Common myeloid progenitor, CD34-positive (primary cell): ENCODE measurements at regions not wholly inside any gene's neighbourhood (a gene's known extent, or its start where the extent isn't known, plus 50 kb on each side); places are given as distances from the start of the nearest gene placed in this dataset.
A peak's percentile ranks its signal among the peaks of the same experiment; 100 is the strongest.

Source experiments
- CTCF ChIA-PET: fragments of 350-600 bp; sonication (Branson Sonifier 250); formaldehyde crosslinking; loops from one replicate; lab custom pipeline; 2021; ENCODE audit warnings: antibody characterized with exemption; lab: Charles Lee
- POLR2A ChIA-PET: fragments of 350-600 bp; sonication (Branson Sonifier 250); formaldehyde crosslinking; loops from one replicate; lab custom pipeline; 2021; ENCODE audit warnings: antibody characterized with exemption; lab: Charles Lee
- DNase-seq, 3 donors: peaks; one replicate each; pipeline versions ENCODE4 v3.0.0 to v3.0.0-alpha.2; 2013
- H3K27ac ChIP-seq, 2 experiments: 1 replicate in 1 of 2; 2 replicates in 1 of 2; pipeline ENCODE4 v1.7.0; 2013; ENCODE audit warnings: inconsistent platforms in 2 of 2, low read length in 2 of 2, mild to moderate bottlenecking in 2 of 2, low read depth in 1 of 2, moderate library complexity in 1 of 2; ENCODE audit not compliant: severe bottlenecking in 2 of 2, insufficient read depth in 1 of 2, poor library complexity in 1 of 2
- H3K27me3 ChIP-seq, 5 experiments: replicated peaks in 2 of 5; 1 replicate in 3 of 5; 2 replicates in 2 of 5; pipeline versions ENCODE4 v1.6.1 to v1.7.0; 2013; ENCODE audit warnings: low read length in 4 of 5, mild to moderate bottlenecking in 2 of 5, moderate library complexity in 2 of 5, inconsistent platforms in 1 of 5; ENCODE audit not compliant: insufficient read depth in 5 of 5, control insufficient read depth in 4 of 5
- H3K36me3 ChIP-seq, 4 experiments: 1 replicate in 2 of 4; 2 replicates in 2 of 4; pipeline versions ENCODE4 v1.6.1 to v1.7.0; 2013; ENCODE audit warnings: low read length in 3 of 4, control low read depth in 1 of 4, mild to moderate bottlenecking in 1 of 4; ENCODE audit not compliant: control insufficient read depth in 4 of 4, insufficient read depth in 4 of 4
- H3K4me1 ChIP-seq, 4 experiments: 1 replicate in 3 of 4; 2 replicates in 1 of 4; pipeline versions ENCODE4 v1.6.1 to v1.7.1; 2013; ENCODE audit warnings: low read length in 3 of 4, mild to moderate bottlenecking in 3 of 4, control low read depth in 1 of 4, inconsistent platforms in 1 of 4, moderate library complexity in 1 of 4; ENCODE audit not compliant: control insufficient read depth in 4 of 4, insufficient read depth in 4 of 4; ENCODE audit errors: control extremely low read depth in 1 of 4
- H3K4me3 ChIP-seq, 7 experiments: 1 replicate in 4 of 7; 2 replicates in 3 of 7; pipeline versions ENCODE4 v1.5.1 to v1.7.0; 2013; ENCODE audit warnings: mild to moderate bottlenecking in 7 of 7, low read length in 6 of 7, moderate library complexity in 6 of 7, inconsistent platforms in 2 of 7, low read depth in 2 of 7, control low read depth in 1 of 7; ENCODE audit not compliant: insufficient read depth in 4 of 7, control insufficient read depth in 1 of 7; ENCODE audit errors: extremely low read depth in 1 of 7
- H3K9me3 ChIP-seq, 5 experiments: 1 replicate in 4 of 5; 2 replicates in 1 of 5; pipeline versions ENCODE4 v1.6.1 to v1.7.1; 2013; ENCODE audit warnings: low read length in 4 of 5, mild to moderate bottlenecking in 2 of 5, inconsistent platforms in 1 of 5, low read depth in 1 of 5, moderate library complexity in 1 of 5; ENCODE audit not compliant: control insufficient read depth in 4 of 5, insufficient read depth in 2 of 5; ENCODE audit errors: control extremely low read depth in 1 of 5
- WGBS: methylation state at CpG from one replicate; pipeline ENCODE4 v1.1.5; 2013; ENCODE audit not compliant: insufficient coverage; 5-methylcytosine and 5-hydroxymethylcytosine counted together

DNA sequence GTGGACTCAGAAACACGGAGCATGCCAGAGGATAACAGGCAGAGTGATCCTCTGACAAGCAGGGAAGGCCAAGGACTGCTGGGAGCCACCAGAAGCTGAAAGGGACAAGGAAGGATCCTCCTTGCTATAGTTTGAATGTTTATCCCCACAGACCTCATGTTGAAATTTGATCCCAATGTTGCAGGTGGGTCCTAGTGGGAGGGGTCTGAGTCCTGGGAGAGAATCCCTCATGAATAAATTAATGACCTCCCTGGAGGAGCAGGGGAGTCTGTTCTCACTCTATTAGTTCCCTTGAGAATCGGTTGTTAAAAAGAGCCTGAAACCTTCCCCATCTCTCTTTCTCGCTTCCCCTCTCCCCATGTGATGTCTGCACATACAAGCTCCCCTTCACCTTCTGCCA, 124.4 kb downstream of the FBXO15 start:
- Histone ChIP-seq H3K9me3 (no peaks in the 10 kb centered on the region), H3K36me3 (no peaks in the 10 kb centered on the region), H3K4me1 (no peaks in the 10 kb centered on the region), H3K27ac (no peak overlapping the region), H3K4me3 (no peak overlapping the region), H3K27me3 (peaks cover 0 to 1% (median 0%) of the 10 kb centered on the region in 5 experiments)
- WGBS = 68% methylated on average over 3 of the region's 3 CpGs
- CTCF ChIA-PET = no interaction called here
- POLR2A ChIA-PET = no interaction called here
- no peak for DNase-seq

GRCh38 chr18:74019864-74020263, 127.8 kb downstream of the FBXO15 start:
- Histone ChIP-seq H3K27me3 (peaks cover 0 to 2% (median 0%) of the 10 kb centered on the region in 5 experiments), H3K4me1 (no peaks in the 10 kb centered on the region), H3K36me3 (no peaks in the 10 kb centered on the region), H3K4me3 (no peak overlapping the region), H3K9me3 (no peaks in the 10 kb centered on the region), H3K27ac (no peak overlapping the region)
- ChIA-PET CTCF (no interaction called here), POLR2A (no interaction called here)
- DNase-seq = no peak
- WGBS = 100% methylated on average over 2 of the region's 3 CpGs

DNA sequence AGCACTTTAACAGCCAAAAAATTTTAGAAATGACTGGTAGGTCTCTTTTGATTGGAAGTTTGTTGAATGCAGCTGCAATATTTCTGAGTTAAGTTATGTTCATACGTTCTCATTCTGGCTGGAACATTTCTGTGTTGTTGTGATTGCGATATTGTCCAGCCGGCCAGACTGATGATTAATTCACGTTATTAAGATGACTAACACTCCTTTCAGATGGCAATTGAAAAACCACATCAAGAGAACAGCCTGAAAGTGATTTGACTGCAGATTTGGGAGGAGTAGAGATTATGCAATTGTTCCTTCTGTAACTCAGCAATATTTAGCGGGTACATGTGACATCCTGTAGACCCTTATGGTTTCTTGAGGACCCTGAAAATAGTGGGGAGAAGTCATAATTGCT, 133.7 kb downstream of the FBXO15 start:
- no peak for DNase-seq
- 89% methylated on average over 4 of the region's 5 CpGs for WGBS
- no peaks in the 10 kb centered on the region for H3K36me3 ChIP-seq
- no peak overlapping the region for H3K4me3 ChIP-seq
- H3K9me3 ChIP-seq = peaks cover 0 to 2% (median 0%) of the 10 kb centered on the region in 5 experiments
- H3K27ac ChIP-seq = no peak overlapping the region
- ChIA-PET POLR2A (no interaction called here), CTCF (interaction anchor here (0.5 to 1.5 kb wide), 2 partner anchors 21 to 75 kb away, joined by 3 read pairs; no protein-coding TSS in a partner anchor)
- peaks cover 0 to 2% (median 0%) of the 10 kb centered on the region in 5 experiments for H3K27me3 ChIP-seq
- H3K4me1 ChIP-seq = no peaks in the 10 kb centered on the region

GRCh38 chr18:74012954-74013630, 134.5 kb downstream of the FBXO15 start:
- Histone ChIP-seq H3K4me3 (no peak overlapping the region), H3K27me3 (no peaks in the 10 kb centered on the region), H3K4me1 (no peaks in the 10 kb centered on the region), H3K36me3 (no peaks in the 10 kb centered on the region), H3K9me3 (peaks cover 0 to 2% (median 0%) of the 10 kb centered on the region in 5 experiments), H3K27ac (no peak overlapping the region)
- ChIA-PET POLR2A (no interaction called here), CTCF (interaction anchor here (1.5 kb wide), 1 partner anchor 20 kb away, joined by 3 read pairs; no protein-coding TSS in a partner anchor)
- 95% methylated on average over 10 of the region's 14 CpGs for WGBS
- no peak for DNase-seq

DNA sequence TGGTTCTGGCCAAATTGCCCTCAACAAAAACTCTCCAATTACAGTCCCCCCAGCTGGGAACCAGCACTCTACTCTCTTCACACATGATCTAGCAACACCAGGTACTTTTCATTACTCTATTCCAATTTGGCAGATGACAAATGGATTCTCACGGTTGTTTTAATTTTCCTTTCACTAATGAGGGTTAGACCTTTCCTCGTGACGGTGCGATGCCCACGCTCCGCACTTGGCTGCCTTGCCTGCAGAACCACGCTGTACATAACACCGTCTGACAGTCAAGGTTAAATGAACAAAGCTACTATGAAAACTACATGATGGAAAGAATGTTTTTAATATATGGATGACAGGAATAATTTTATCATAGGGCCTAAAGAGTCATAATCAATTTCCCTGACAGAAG, 141.5 kb downstream of the FBXO15 start:
- Histone ChIP-seq H3K27ac (no peak overlapping the region), H3K36me3 (no peaks in the 10 kb centered on the region), H3K27me3 (no peaks in the 10 kb centered on the region), H3K4me3 (no peak overlapping the region), H3K9me3 (no peaks in the 10 kb centered on the region), H3K4me1 (no peaks in the 10 kb centered on the region)
- no peak for DNase-seq
- 100% methylated on average over 8 of the region's 8 CpGs for WGBS
- ChIA-PET POLR2A (no interaction called here), CTCF (no interaction called here)

GRCh38 chr18:74005320-74006109, 142.1 kb downstream of the FBXO15 start:
- ChIA-PET POLR2A (no interaction called here), CTCF (no interaction called here)
- peak in 2 of 3 donors; percentile 2 to 6 for DNase-seq
- no peak overlapping the region for H3K4me3 ChIP-seq
- H3K4me1 ChIP-seq = no peaks in the 10 kb centered on the region
- no peaks in the 10 kb centered on the region for H3K27me3 ChIP-seq
- H3K36me3 ChIP-seq = no peaks in the 10 kb centered on the region
- H3K9me3 ChIP-seq = no peaks in the 10 kb centered on the region
- WGBS = 100% methylated on average over 1 of the region's 4 CpGs
- no peak overlapping the region for H3K27ac ChIP-seq
